AG10803 (cell line): ENCODE measurements at regions not wholly inside any gene's neighbourhood (a gene's known extent, or its start where the extent isn't known, plus 50 kb on each side); places are given as distances from the start of the nearest gene placed in this dataset.

Experiments
- DNase-seq: peaks from one replicate; pipeline ENCODE4 v3.0.0; 2010; ENCODE audit warnings: low read depth
- H3K4me3 ChIP-seq: 2 replicates; pipeline ENCODE4 v1.5.1; 2011; ENCODE audit warnings: mild to moderate bottlenecking, low read length, control low read depth
- TF ChIP-seq, protein P1 (sequence below): conservative IDR thresholded peaks from 2 replicates; pipeline ENCODE4 v1.5.1; 2011; ENCODE audit warnings: mild to moderate bottlenecking, low read length, control low read depth, inconsistent platforms

- no peak for DNase-seq
- peak overlapping the region; percentile 39 for H3K4me3 ChIP-seq
- TF ChIP-seq, protein P1, sequence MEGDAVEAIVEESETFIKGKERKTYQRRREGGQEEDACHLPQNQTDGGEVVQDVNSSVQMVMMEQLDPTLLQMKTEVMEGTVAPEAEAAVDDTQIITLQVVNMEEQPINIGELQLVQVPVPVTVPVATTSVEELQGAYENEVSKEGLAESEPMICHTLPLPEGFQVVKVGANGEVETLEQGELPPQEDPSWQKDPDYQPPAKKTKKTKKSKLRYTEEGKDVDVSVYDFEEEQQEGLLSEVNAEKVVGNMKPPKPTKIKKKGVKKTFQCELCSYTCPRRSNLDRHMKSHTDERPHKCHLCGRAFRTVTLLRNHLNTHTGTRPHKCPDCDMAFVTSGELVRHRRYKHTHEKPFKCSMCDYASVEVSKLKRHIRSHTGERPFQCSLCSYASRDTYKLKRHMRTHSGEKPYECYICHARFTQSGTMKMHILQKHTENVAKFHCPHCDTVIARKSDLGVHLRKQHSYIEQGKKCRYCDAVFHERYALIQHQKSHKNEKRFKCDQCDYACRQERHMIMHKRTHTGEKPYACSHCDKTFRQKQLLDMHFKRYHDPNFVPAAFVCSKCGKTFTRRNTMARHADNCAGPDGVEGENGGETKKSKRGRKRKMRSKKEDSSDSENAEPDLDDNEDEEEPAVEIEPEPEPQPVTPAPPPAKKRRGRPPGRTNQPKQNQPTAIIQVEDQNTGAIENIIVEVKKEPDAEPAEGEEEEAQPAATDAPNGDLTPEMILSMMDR: no peak
Observed at GRCh38 chrX:39688219-39688575, 409.6 kb downstream of the BCOR start.

GRCh38 chrX:39688576-39689375 lies 409.0 kb downstream of the BCOR start:
- no peak for DNase-seq
- TF ChIP-seq, protein P1: no peak
- H3K4me3 ChIP-seq: peak overlapping the region; percentile 39

DNA sequence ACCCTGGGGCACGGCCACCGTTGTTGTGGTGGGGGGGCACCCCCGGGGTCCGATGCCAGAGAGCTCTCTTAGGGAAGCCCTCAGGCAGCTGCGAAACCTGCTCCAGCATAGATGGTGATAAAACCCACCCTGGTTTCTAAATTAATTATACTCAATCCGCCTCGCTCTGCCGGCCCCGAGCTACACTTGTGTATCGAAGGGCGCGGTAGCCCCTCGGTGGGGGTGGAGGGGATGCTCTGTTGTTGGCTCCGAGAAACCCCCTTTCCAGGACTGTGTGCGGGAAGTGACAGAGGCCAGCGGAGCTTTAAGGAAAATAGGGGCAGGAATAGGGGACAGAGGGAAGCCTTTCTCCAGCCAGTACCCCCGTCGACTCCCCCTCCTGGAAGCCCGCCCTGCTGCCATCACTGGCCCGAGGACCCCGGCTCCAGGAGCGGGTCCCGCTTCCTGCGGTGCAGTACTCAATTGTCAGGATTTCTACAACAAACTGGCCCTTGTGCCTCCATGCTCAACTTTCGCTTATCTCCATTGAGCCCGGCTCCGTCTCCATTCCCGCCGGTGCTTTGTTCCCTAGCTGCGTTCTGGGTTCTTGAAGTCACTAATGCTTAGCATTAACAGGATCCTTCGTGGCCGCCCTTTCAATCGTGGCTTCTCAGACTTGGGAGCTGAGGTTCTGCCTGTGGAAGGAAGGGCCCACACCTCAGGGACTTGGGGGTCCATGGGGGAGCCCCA lies 408.2 kb downstream of the BCOR start:
- TF ChIP-seq, protein P1: no peak
- DNase-seq: no peak
- H3K4me3 ChIP-seq: peak overlapping the region; percentile 34

DNA sequence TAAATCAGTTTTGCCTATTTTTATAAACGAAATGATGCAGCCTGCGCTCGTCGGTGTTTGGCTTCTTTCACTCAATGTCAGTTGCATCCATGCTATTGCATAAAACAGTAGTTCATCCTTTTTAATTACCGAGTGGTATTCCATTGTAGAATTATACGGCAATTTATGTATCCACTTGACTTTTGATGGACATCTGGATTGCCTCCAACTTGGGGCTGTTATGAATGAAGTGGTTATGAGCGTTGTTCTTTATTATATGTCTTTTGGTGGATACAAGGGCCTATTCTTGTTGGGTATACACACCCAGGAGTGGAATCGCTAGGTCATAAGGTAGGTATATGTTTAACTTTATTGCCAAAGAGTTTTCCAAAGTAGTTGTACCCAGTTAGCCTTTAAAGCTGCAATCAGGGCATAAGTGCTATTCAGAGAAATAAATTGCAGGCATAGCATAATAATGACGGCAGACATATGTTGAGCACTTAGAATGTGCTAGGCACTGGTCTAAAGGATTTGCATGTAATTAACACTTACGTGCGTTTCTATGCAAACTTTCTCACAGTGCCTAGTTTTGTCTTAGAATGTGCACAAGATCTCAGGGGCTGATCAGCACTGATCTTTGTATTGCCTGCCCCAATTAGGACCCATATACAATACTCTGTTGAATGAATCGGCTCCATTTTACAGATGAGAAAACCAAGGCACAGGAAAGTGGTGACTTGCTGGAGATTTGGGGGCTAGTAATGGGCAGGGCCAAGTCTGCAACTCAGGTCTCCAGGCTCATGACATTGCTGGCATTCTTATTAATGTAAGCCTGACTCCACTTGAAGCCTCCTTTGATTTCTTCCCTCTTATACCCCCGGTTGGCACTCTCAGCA lies 407.0 kb downstream of the BCOR start:
- DNase-seq: no peak
- TF ChIP-seq, protein P1: no peak
- no peak overlapping the region for H3K4me3 ChIP-seq

- TF ChIP-seq, protein P1: no peak
- no peak overlapping the region for H3K4me3 ChIP-seq
- DNase-seq: no peak
Observed at GRCh38 chrX:39691724-39692123, 406.0 kb downstream of the BCOR start.

DNA sequence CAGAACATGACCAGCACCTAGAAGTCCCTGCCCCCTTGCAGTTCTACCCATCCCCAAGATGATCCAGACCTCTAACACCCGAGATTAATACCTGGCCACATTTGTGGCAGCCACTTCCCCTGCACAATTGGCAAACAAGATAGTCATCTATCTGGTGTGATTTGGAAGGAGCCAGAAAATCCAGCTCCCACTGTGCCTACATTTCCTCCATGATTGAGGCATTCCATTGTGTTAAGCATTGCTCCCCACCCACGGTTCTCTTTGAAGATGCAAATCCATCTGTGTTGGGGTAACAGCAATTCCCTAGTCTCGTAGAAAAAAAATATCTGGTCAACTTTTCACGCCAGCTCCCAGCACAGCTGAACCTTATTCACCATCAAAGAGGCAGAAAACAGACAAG lies 405.0 kb downstream of the BCOR start:
- H3K4me3 ChIP-seq: no peak overlapping the region
- no peak for DNase-seq
- TF ChIP-seq, protein P1: no peak
